ENCODE measurements at regions not wholly inside any gene's neighbourhood (a gene's known extent, or its start where the extent isn't known, plus 50 kb on each side); places are given as distances from the start of the nearest gene placed in this dataset.
"Not testable (repeated sequence)": the region's sequence is repeated elsewhere in the genome, so short reads cannot be mapped to it uniquely, and the experiment has no call there.

DNA sequence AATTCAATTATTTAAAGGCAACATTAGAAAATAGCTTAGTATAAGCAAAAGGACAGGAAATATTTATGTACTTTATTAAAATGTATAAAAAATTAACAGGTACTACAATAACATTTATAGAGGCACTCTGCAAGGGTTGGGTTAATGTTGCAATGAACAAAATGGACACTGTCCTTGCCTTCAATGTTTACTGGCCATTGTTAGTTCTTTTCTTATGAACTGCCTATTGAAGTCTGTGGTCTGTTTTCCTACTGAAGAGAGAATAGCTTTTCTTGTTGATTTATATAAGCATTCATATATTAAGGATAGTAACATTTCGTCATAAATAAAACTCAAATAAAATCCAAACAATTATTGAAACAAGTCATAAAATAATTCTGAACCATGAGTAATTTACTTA lies 135.3 kb upstream of the BEND6 start:
- no peak for DNase-seq (ENCODE audit: missing footprints)
- intact Hi-C loops (cut with DNase I): no loop called here
- no peak for ATAC-seq

- ATAC-seq: peak; percentile 35
- intact Hi-C loops (cut with DNase I): no loop called here
- no peak for DNase-seq (ENCODE audit: missing footprints)
These were observed 138.5 kb upstream of the BEND6 start for GRCh38 chr6:56816370-56816769.

DNA sequence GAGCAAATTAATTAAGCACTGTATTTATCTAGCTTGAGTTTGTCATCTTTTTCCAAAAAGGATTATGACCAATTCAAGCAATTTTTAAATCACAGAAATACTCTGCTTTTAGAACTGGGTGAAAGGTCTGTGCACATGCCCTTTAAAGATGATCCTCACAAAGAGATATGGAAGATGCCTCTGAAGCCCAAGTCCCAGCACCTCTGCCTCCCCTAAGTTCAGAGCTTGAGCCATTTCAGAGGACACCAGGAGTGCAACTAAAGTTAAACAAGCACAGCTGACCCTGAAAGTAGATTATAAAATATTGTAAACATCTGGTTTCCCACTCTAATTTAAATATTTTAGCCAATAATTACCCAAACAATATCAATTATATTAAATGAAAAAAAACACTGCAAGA lies 139.5 kb upstream of the BEND6 start:
- ATAC-seq: no peak
- intact Hi-C loops (cut with DNase I): no loop called here
- DNase-seq (ENCODE audit: missing footprints): no peak

GRCh38 chr6:56814802-56815201 lies 140.1 kb upstream of the BEND6 start:
- DNase-seq (ENCODE audit: missing footprints): no peak
- intact Hi-C loops (cut with DNase I): no loop called here
- peak; percentile 38 for ATAC-seq

DNA sequence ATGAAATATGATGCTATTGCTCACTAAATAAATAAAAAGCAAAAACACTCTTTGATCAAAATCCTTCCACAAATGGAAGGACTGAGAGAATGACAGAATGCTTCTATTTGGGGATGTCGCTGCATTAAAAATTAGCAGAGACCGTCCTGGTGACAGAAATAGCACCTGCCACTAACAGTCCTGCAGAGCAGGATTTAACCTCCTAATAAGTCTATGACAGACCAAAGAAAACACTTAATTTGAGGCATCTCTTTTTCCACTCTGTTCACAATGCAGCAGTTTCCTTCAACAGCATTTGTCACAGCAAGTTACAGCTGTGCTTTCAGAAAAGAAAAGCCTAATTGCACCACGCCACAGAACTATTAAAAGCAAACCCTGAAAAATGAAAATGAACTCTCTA lies 140.6 kb upstream of the BEND6 start:
- ATAC-seq (peak; percentile 55), DNase-seq (ENCODE audit: missing footprints) (no peak)
- intact Hi-C loops (cut with DNase I): no loop called here

DNA sequence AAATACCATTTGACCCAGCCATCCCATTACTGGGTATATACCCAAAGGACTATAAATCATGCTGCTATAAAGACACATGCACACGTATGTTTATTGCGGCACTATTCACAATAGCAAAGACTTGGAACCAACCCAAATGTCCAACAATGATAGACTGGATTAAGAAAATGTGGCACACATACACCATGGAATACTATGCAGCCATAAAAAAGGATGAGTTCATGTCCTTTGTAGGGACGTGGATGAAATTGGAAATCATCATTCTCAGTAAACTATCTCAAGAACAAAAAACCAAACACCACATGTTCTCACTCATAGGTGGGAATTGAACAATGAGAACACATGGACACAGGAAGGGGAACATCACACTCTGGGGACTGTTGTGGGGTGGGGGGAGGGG lies 142.1 kb upstream of the BEND6 start:
- ATAC-seq; intact Hi-C loops (cut with DNase I); DNase-seq (ENCODE audit: missing footprints): not testable (repeated sequence)

GRCh38 chr6:56808871-56809359 lies 146.0 kb upstream of the BEND6 start:
- DNase-seq (ENCODE audit: missing footprints) (no peak), ATAC-seq (peak; percentile 46)
- intact Hi-C loops (cut with DNase I): loop anchor here (5.0 kb wide), 1 partner anchor 33 kb away; no protein-coding TSS in a partner anchor

GRCh38 chr6:56807989-56808337 lies 146.9 kb upstream of the BEND6 start:
- intact Hi-C loops (cut with DNase I): loop anchor here (5.0 kb wide), 1 partner anchor 34 kb away; no protein-coding TSS in a partner anchor
- no peak for DNase-seq (ENCODE audit: missing footprints)
- ATAC-seq: no peak

DNA sequence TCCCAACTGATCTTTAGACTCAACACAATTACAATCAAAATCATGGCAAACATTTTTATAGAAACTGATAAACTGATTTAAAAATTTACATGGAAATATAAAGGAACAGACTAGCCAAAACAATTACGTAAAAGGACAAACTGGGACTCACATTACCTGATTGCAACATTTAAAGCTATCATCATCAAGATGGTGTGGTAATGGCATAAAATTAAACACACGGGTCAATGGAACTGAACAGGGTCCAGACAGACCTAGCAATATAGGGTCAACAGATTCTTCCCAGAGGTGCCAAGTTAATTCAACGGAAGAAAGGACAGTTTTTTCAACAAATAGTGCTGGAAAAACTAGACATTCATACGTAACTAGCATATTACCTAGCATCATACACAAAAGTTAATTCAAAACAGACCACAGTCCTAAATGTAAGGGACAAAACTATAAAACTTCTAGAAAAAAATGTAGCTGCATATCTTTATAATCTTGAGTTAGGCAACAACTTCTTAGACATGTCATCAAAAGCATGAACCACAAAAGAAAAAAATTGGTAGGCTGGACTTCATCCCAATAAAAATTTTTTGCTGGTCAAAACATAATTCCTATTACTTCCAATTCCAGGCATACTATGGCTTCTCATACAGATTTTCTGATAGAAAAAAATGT lies 147.4 kb upstream of the BEND6 start:
- ATAC-seq: no peak
- no peak for DNase-seq (ENCODE audit: missing footprints)
- intact Hi-C loops (cut with DNase I): loop anchor here (5.0 kb wide), 1 partner anchor 35 kb away; no protein-coding TSS in a partner anchor

GRCh38 chr6:56806368-56806767 lies 148.5 kb upstream of the BEND6 start:
- intact Hi-C loops (cut with DNase I): loop anchor here (5.0 kb wide), 1 partner anchor 36 kb away; no protein-coding TSS in a partner anchor
- DNase-seq (ENCODE audit: missing footprints) (no peak), ATAC-seq (no peak)

DNA sequence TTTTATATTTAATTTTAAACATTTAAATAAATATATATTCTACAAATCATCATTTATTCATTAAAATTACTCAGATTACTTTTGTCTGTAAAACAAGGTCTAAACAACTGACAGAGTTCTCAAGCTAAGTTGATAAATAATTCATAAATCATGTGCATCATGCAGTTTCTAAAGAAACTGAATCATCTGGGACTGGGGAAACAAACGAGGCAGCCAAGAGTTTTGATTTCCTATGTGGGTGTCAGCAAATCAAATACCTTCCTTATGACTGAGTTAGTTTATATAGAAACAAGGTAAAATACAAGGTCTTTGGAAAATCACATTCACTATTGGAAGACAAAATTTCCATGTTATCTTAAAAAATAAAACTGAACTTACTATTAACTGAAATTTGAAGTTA lies 149.9 kb upstream of the BEND6 start:
- ATAC-seq: no peak
- DNase-seq (ENCODE audit: missing footprints): no peak
- intact Hi-C loops (cut with DNase I): loop anchor here (5.0 kb wide), 1 partner anchor 37 kb away; no protein-coding TSS in a partner anchor

DNA sequence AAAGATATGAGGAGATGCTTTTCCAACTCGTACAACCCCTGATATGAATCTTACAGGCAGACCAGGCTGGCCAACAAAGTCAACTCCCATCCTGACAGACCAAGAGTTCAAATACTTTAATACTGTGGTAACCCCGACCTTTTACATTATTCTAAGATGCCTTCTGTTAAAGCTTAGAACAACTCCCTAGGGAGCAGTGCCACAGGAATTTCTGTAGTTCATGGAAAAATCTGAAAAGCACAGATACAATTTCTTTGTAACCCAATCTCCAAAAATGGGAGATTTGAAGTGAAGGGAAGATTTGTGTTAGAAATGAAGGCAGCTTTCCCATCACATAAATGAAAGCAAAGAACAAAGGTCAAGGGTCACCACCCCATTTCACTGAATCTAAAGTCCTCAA lies 151.3 kb upstream of the BEND6 start:
- intact Hi-C loops (cut with DNase I): no loop called here
- no peak for DNase-seq (ENCODE audit: missing footprints)
- no peak for ATAC-seq

- ATAC-seq (no peak), DNase-seq (ENCODE audit: missing footprints) (no peak)
- intact Hi-C loops (cut with DNase I): no loop called here
These were observed 152.3 kb upstream of the BEND6 start for GRCh38 chr6:56802584-56802983.

GRCh38 chr6:56799989-56800388 lies 154.9 kb upstream of the BEND6 start:
- intact Hi-C loops (cut with DNase I): no loop called here
- DNase-seq (ENCODE audit: missing footprints): no peak
- no peak for ATAC-seq

GRCh38 chr6:56798163-56798562 lies 155.5 kb upstream of the DST start:
- DNase-seq (ENCODE audit: missing footprints): no peak
- peak; percentile 26 for ATAC-seq
- intact Hi-C loops (cut with DNase I): no loop called here

- intact Hi-C loops (cut with DNase I): no loop called here
- ATAC-seq: peak; percentile 14
- DNase-seq (ENCODE audit: missing footprints): no peak
These were observed 153.5 kb upstream of the DST start for GRCh38 chr6:56796196-56796532.

GRCh38 chr6:56795466-56796195 lies 152.9 kb upstream of the DST start:
- DNase-seq (ENCODE audit: missing footprints): no peak
- intact Hi-C loops (cut with DNase I): no loop called here
- ATAC-seq: no peak

- intact Hi-C loops (cut with DNase I): no loop called here
- ATAC-seq: no peak
- DNase-seq (ENCODE audit: missing footprints): no peak
These were observed 151.7 kb upstream of the DST start for GRCh38 chr6:56794421-56794820.

DNA sequence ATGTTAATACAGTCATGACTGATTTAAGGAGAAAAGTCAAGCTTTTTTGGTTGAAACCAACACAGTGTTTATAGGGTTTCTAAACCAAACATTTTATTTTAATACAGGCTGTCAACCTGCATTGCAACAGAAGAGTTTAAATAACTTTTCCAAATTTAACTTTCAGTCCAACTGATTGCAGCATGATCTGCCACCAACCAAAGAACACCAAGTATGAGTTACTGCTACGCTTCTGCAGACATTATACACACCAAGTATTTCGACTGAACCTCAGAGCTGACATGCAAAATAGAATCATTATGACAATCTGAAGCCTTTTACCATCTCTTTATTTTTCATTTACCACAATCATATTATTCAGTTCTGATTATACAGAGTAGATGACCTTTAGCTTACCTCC lies 151.2 kb upstream of the DST start:
- ATAC-seq: no peak
- DNase-seq (ENCODE audit: missing footprints): no peak
- intact Hi-C loops (cut with DNase I): no loop called here

- intact Hi-C loops (cut with DNase I): no loop called here
- DNase-seq (ENCODE audit: missing footprints) (no peak), ATAC-seq (no peak)
These were observed 147.7 kb upstream of the DST start for GRCh38 chr6:56790414-56790813.
